Panc1 (cell line): ENCODE measurements at regions not wholly inside any gene's neighbourhood (a gene's known extent, or its start where the extent isn't known, plus 50 kb on each side); places are given as distances from the start of the nearest gene placed in this dataset.

Source experiments
- ATAC-seq: fragments of 200-7000 bp; cut with Tn5 transposase; 2 replicates; pipeline ENCODE4 v1.9.1; 2020; ENCODE audit warnings: mild to moderate bottlenecking, moderate library complexity
- BruUV-seq: library from RNA; stranded (reverse); fragments of 400-500 nt; replicated peaks from 2 replicates; lab custom pipeline; 2021; lab: Mats Ljungman, UMichigan
- CTCF ChIA-PET: fragments of 300-600 bp; sonication (Branson Sonifier 250); formaldehyde crosslinking; loops from one replicate; lab custom pipeline; 2022; ENCODE audit warnings: antibody characterized with exemption; lab: Charles Lee
- POLR2A ChIA-PET: fragments of 300-600 bp; sonication (Branson Sonifier 250); formaldehyde crosslinking; loops from one replicate; lab custom pipeline; 2022; ENCODE audit warnings: antibody characterized with exemption; lab: Charles Lee
- DNase-seq: peaks from one replicate; pipeline ENCODE4 v3.0.0-alpha.2; 2010; ENCODE audit warnings: low read depth, low spot score
- H3K27ac ChIP-seq: 2 replicates; pipeline ENCODE4 v1.5.1; 2011; ENCODE audit warnings: mild to moderate bottlenecking, low read length, inconsistent platforms
- H3K27me3 ChIP-seq: fragments of 200-500 bp; sonication (Bioruptor generic); 2 replicates; pipeline ENCODE4 v1.6.0; 2014; ENCODE audit warnings: low read length, inconsistent platforms; ENCODE audit not compliant: control insufficient read depth, insufficient read depth
- H3K36me3 ChIP-seq: fragments of 200-500 bp; sonication (Bioruptor generic); 2 replicates; pipeline ENCODE4 v1.5.1; 2014; ENCODE audit warnings: inconsistent platforms, mild to moderate bottlenecking, low read length, moderate library complexity; ENCODE audit not compliant: control insufficient read depth, insufficient read depth
- H3K4me1 ChIP-seq: 2 replicates; pipeline ENCODE4 v1.5.1; 2011; ENCODE audit warnings: inconsistent platforms, mild to moderate bottlenecking, low read length, moderate library complexity; ENCODE audit not compliant: control insufficient read depth, insufficient read depth
- H3K4me3 ChIP-seq, 2 experiments: 2 replicates each; pipeline ENCODE4 v1.5.1; 2011 to 2012; ENCODE audit warnings: low read depth in 2 of 2, low read length in 2 of 2, mild to moderate bottlenecking in 2 of 2, inconsistent platforms in 1 of 2, moderate library complexity in 1 of 2
- H3K9me3 ChIP-seq: fragments of 200-500 bp; sonication (Bioruptor generic); 2 replicates; pipeline ENCODE4 v1.5.1; 2014; ENCODE audit warnings: low read depth, mild to moderate bottlenecking, inconsistent platforms, low read length, moderate library complexity; ENCODE audit not compliant: control insufficient read depth, insufficient read depth
- POLR2AphosphoS5 ChIP-seq: IDR thresholded peaks from 2 replicates; pipeline ENCODE4 v1.6.1; 2012; ENCODE audit warnings: mild to moderate bottlenecking, low read depth, low read length, moderate library complexity
- SIN3A ChIP-seq: IDR thresholded peaks from 2 replicates; pipeline ENCODE4 v1.6.1; 2012; ENCODE audit warnings: low read depth, mild to moderate bottlenecking, low read length, moderate library complexity, borderline replicate concordance; ENCODE audit not compliant: insufficient read depth
- TCF7L2 ChIP-seq: IDR thresholded peaks from 2 replicates; pipeline ENCODE4 v1.6.1; 2011; ENCODE audit warnings: mild to moderate bottlenecking, low read depth, low read length, inconsistent platforms
- in situ Hi-C: cut with HindIII; loops from 2 replicates; pipeline ENCODE4 v1.10.0; 2016; ENCODE audit warnings: low sequenced_read_pairs, low pct_unique_long_range_greater_than_20kb
- intact Hi-C: fragments of 100-400 bp; cut with micrococcal nuclease; formaldehyde crosslinking; loops from one replicate; pipeline ENCODE4 v1.10.0; 2022; ENCODE audit not compliant: unreplicated experiment
- TF ChIP-seq, protein P1 (sequence below), 2 experiments: IDR thresholded peaks; 2 replicates each; pipeline ENCODE4 v1.6.1; 2011 to 2012; ENCODE audit warnings: low read depth in 2 of 2, control low read depth in 1 of 2, low read length in 1 of 2, mild to moderate bottlenecking in 1 of 2, moderate library complexity in 1 of 2; ENCODE audit not compliant: insufficient read depth in 1 of 2
- TF ChIP-seq, protein P2 (sequence below): fragments of 450-650 bp; IDR thresholded peaks from 2 replicates; pipeline ENCODE4 v1.5.1; 2017; ENCODE audit warnings: mild to moderate bottlenecking

DNA sequence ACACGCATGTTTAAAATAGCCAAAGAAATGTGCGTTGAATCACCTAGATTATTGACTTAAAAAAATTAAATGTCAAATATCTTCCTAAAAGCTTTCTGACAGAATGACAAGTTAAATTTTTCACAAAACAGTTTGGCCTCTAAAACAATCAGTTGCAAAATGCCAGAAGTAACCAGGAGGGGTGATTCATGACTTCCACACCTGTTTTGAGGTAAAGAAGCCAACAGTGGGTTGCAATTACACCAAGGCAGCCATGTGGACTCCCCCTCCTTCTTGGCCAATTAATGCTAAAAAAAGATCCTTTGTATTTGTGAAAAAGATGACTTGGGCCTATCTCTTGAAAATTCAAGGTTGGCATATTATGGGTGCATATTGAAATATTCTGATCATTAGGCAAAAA is 424.8 kb downstream of the CBLN4 start:
- in situ Hi-C loops = no loop called here

DNA sequence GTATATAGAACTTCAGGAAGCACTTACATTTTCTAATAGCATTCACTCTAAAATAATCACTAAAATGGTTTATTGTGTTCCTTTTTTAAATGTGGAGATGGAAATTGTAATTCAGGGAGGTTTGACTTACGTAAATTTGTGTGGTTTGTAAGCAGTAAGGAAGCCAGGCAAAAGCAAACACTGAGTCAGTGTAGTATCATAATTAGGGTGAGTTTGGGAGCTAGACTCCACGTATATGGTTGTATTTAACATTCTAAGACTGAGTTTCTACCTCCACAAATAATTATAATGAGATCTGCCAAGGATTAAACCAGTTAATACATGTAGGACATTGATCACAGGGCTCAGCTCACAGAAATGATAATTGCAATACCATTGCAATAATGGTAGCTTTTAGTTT is 425.5 kb downstream of the CBLN4 start:
- no peak overlapping the region for H3K27ac ChIP-seq
- CTCF ChIA-PET = no interaction called here
- in situ Hi-C loops = no loop called here
- TF ChIP-seq, protein P1, sequence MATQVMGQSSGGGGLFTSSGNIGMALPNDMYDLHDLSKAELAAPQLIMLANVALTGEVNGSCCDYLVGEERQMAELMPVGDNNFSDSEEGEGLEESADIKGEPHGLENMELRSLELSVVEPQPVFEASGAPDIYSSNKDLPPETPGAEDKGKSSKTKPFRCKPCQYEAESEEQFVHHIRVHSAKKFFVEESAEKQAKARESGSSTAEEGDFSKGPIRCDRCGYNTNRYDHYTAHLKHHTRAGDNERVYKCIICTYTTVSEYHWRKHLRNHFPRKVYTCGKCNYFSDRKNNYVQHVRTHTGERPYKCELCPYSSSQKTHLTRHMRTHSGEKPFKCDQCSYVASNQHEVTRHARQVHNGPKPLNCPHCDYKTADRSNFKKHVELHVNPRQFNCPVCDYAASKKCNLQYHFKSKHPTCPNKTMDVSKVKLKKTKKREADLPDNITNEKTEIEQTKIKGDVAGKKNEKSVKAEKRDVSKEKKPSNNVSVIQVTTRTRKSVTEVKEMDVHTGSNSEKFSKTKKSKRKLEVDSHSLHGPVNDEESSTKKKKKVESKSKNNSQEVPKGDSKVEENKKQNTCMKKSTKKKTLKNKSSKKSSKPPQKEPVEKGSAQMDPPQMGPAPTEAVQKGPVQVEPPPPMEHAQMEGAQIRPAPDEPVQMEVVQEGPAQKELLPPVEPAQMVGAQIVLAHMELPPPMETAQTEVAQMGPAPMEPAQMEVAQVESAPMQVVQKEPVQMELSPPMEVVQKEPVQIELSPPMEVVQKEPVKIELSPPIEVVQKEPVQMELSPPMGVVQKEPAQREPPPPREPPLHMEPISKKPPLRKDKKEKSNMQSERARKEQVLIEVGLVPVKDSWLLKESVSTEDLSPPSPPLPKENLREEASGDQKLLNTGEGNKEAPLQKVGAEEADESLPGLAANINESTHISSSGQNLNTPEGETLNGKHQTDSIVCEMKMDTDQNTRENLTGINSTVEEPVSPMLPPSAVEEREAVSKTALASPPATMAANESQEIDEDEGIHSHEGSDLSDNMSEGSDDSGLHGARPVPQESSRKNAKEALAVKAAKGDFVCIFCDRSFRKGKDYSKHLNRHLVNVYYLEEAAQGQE (IDR thresholded peaks at IDR 0.05; ENCODE audit: insufficient read depth in 1 of 2, low read depth in 2 of 2, low read length in 1 of 2) = no peak
- no peak for TF ChIP-seq SIN3A
- no peak for TF ChIP-seq TCF7L2
- TF ChIP-seq POLR2AphosphoS5 = no peak
- TF ChIP-seq, protein P2, sequence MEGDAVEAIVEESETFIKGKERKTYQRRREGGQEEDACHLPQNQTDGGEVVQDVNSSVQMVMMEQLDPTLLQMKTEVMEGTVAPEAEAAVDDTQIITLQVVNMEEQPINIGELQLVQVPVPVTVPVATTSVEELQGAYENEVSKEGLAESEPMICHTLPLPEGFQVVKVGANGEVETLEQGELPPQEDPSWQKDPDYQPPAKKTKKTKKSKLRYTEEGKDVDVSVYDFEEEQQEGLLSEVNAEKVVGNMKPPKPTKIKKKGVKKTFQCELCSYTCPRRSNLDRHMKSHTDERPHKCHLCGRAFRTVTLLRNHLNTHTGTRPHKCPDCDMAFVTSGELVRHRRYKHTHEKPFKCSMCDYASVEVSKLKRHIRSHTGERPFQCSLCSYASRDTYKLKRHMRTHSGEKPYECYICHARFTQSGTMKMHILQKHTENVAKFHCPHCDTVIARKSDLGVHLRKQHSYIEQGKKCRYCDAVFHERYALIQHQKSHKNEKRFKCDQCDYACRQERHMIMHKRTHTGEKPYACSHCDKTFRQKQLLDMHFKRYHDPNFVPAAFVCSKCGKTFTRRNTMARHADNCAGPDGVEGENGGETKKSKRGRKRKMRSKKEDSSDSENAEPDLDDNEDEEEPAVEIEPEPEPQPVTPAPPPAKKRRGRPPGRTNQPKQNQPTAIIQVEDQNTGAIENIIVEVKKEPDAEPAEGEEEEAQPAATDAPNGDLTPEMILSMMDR = no peak
- ATAC-seq (no peak), DNase-seq (no peak)
- no peaks in the 10 kb centered on the region for H3K4me1 ChIP-seq
- no TSS peak for BruUV-seq
- intact Hi-C loops = no loop called here
- no peaks in the 10 kb centered on the region for H3K9me3 ChIP-seq
- POLR2A ChIA-PET = no interaction called here
- H3K27me3 ChIP-seq = no peaks in the 10 kb centered on the region
- H3K4me3 ChIP-seq = no peak overlapping the region
- no peaks in the 10 kb centered on the region for H3K36me3 ChIP-seq

More for the DNA sequence above, 424.8 kb downstream of the CBLN4 start:
- no peaks in the 10 kb centered on the region for H3K4me1 ChIP-seq
- ATAC-seq (no peak), DNase-seq (no peak)
- POLR2A ChIA-PET = no interaction called here
- CTCF ChIA-PET = no interaction called here
- H3K27me3 ChIP-seq = no peaks in the 10 kb centered on the region
- no peaks in the 10 kb centered on the region for H3K9me3 ChIP-seq
- TF ChIP-seq SIN3A (no peak), POLR2AphosphoS5 (no peak), TCF7L2 (no peak)
- TF ChIP-seq, protein P2 = no peak
- TF ChIP-seq, protein P1 (IDR thresholded peaks at IDR 0.05; ENCODE audit: insufficient read depth in 1 of 2, low read depth in 2 of 2, low read length in 1 of 2) = no peak
- H3K36me3 ChIP-seq = no peaks in the 10 kb centered on the region
- no peak overlapping the region for H3K27ac ChIP-seq
- intact Hi-C loops = no loop called here
- BruUV-seq = no TSS peak
- no peak overlapping the region for H3K4me3 ChIP-seq
